ENCODE measurements at regions not wholly inside any gene's neighbourhood (a gene's known extent, or its start where the extent isn't known, plus 50 kb on each side); places are given as distances from the start of the nearest gene placed in this dataset.
"Not testable (repeated sequence)": the region's sequence is repeated elsewhere in the genome, so short reads cannot be mapped to it uniquely, and the experiment has no call there.

- no peak for DNase-seq (ENCODE audit: low read depth)
Observed at GRCh38 chr6:84871925-84872324, 107.5 kb upstream of the TBX18 start.

- DNase-seq (ENCODE audit: low read depth) = no peak
Observed at GRCh38 chr6:84870672-84871071, 106.3 kb upstream of the TBX18 start.

- DNase-seq (ENCODE audit: low read depth) = no peak
Observed at GRCh38 chr6:84868149-84868548, 103.8 kb upstream of the TBX18 start.

GRCh38 chr6:84867521-84867920 is 103.1 kb upstream of the TBX18 start:
- DNase-seq (ENCODE audit: low read depth) = no peak

- DNase-seq (ENCODE audit: low read depth) = no peak
Observed at GRCh38 chr6:84866715-84867114, 102.3 kb upstream of the TBX18 start.

- not testable (repeated sequence) for DNase-seq (ENCODE audit: low read depth)
Observed at GRCh38 chr6:84865372-84865771, 101.0 kb upstream of the TBX18 start.

GRCh38 chr6:84862843-84863242 is 98.4 kb upstream of the TBX18 start:
- DNase-seq (ENCODE audit: low read depth) = no peak

GRCh38 chr6:84860920-84861319 is 96.5 kb upstream of the TBX18 start:
- no peak for DNase-seq (ENCODE audit: low read depth)

- DNase-seq (ENCODE audit: low read depth) = no peak
Observed at GRCh38 chr6:84860509-84860908, 96.1 kb upstream of the TBX18 start.

- no peak for DNase-seq (ENCODE audit: low read depth)
Observed at GRCh38 chr6:84854811-84855400, 90.5 kb upstream of the TBX18 start.

GRCh38 chr6:84853901-84854300 is 89.5 kb upstream of the TBX18 start:
- DNase-seq (ENCODE audit: low read depth) = no peak

GRCh38 chr6:84848960-84849359 is 84.6 kb upstream of the TBX18 start:
- no peak for DNase-seq (ENCODE audit: low read depth)

GRCh38 chr6:84847390-84848160 is 83.2 kb upstream of the TBX18 start:
- DNase-seq (ENCODE audit: low read depth) = no peak

GRCh38 chr6:84842525-84843166 is 78.2 kb upstream of the TBX18 start:
- DNase-seq (ENCODE audit: low read depth) = no peak

- DNase-seq (ENCODE audit: low read depth) = not testable (repeated sequence)
Observed at GRCh38 chr6:84837068-84837866, 72.9 kb upstream of the TBX18 start.

- DNase-seq (ENCODE audit: low read depth) = no peak
Observed at GRCh38 chr6:84836366-84836765, 72.0 kb upstream of the TBX18 start.

GRCh38 chr6:84835340-84835739 is 70.9 kb upstream of the TBX18 start:
- DNase-seq (ENCODE audit: low read depth) = no peak

GRCh38 chr6:84831924-84832323 is 67.5 kb upstream of the TBX18 start:
- not testable (repeated sequence) for DNase-seq (ENCODE audit: low read depth)

- DNase-seq (ENCODE audit: low read depth) = no peak
Observed at GRCh38 chr6:84825461-84825860, 61.1 kb upstream of the TBX18 start.

GRCh38 chr6:84821314-84821713 is 56.9 kb upstream of the TBX18 start:
- not testable (repeated sequence) for DNase-seq (ENCODE audit: low read depth)

GRCh38 chr6:84816741-84817140 is 52.3 kb upstream of the TBX18 start:
- DNase-seq (ENCODE audit: low read depth) = no peak

- DNase-seq (ENCODE audit: low read depth) = no peak
Observed at GRCh38 chr6:84815896-84816735, 51.7 kb upstream of the TBX18 start.

All from activated T-cell treated with anti-CD3 and anti-CD28 coated beads for 24 hours (primary cell).